Fibroblast of skin of right biceps (primary cell): ENCODE measurements at regions not wholly inside any gene's neighbourhood (a gene's known extent, or its start where the extent isn't known, plus 50 kb on each side); places are given as distances from the start of the nearest gene placed in this dataset.
"Not testable (repeated sequence)": the region's sequence is repeated elsewhere in the genome, so short reads cannot be mapped to it uniquely, and the experiment has no call there.

ENCODE experiments used
- DNase-seq: peaks from one replicate; pipeline ENCODE4 v3.0.0-alpha.2; 2013

- DNase-seq = no peak
These were observed 160.7 kb upstream of the ADCY1 start for GRCh38 chr7:45413419-45413818.

GRCh38 chr7:45414226-45414625 is 159.9 kb upstream of the ADCY1 start:
- no peak for DNase-seq

- no peak for DNase-seq
These were observed 158.9 kb upstream of the ADCY1 start for GRCh38 chr7:45415265-45415664.

GRCh38 chr7:45416846-45417245 is 157.3 kb upstream of the ADCY1 start:
- DNase-seq = no peak

GRCh38 chr7:45417268-45417667 is 156.9 kb upstream of the ADCY1 start:
- no peak for DNase-seq

- no peak for DNase-seq
These were observed 156.4 kb upstream of the ADCY1 start for GRCh38 chr7:45417735-45418134.

- DNase-seq = peak; percentile 82
These were observed 153.2 kb upstream of the ADCY1 start for GRCh38 chr7:45420843-45421495.

GRCh38 chr7:45421806-45422205 is 152.4 kb upstream of the ADCY1 start:
- DNase-seq = peak; percentile 63

GRCh38 chr7:45430397-45430796 is 143.8 kb upstream of the ADCY1 start:
- no peak for DNase-seq

GRCh38 chr7:45434167-45434784 is 139.9 kb upstream of the ADCY1 start:
- no peak for DNase-seq

GRCh38 chr7:45435131-45435530 is 139.0 kb upstream of the ADCY1 start:
- no peak for DNase-seq

GRCh38 chr7:45435846-45436245 is 138.3 kb upstream of the ADCY1 start:
- peak; percentile 93 for DNase-seq

GRCh38 chr7:45440776-45441175 is 133.4 kb upstream of the ADCY1 start:
- not testable (repeated sequence) for DNase-seq

GRCh38 chr7:45443263-45443662 is 130.9 kb upstream of the ADCY1 start:
- no peak for DNase-seq

- no peak for DNase-seq
These were observed 127.8 kb upstream of the ADCY1 start for GRCh38 chr7:45446195-45446944.

- DNase-seq = no peak
These were observed 126.9 kb upstream of the ADCY1 start for GRCh38 chr7:45447296-45447695.

- DNase-seq = no peak
These were observed 123.5 kb upstream of the ADCY1 start for GRCh38 chr7:45450571-45451204.

GRCh38 chr7:45451342-45452035 is 122.7 kb upstream of the ADCY1 start:
- peak; percentile 32 for DNase-seq

GRCh38 chr7:45454771-45455170 is 119.4 kb upstream of the ADCY1 start:
- no peak for DNase-seq

GRCh38 chr7:45455662-45456061 is 118.5 kb upstream of the ADCY1 start:
- no peak for DNase-seq

- DNase-seq = no peak
These were observed 118.1 kb upstream of the ADCY1 start for GRCh38 chr7:45456105-45456504.

- DNase-seq = peak; percentile 86
These were observed 117.2 kb upstream of the ADCY1 start for GRCh38 chr7:45456747-45457524.
